RWPE1 (cell line): ENCODE measurements at regions not wholly inside any gene's neighbourhood (a gene's known extent, or its start where the extent isn't known, plus 50 kb on each side); places are given as distances from the start of the nearest gene placed in this dataset.
"Not testable (repeated sequence)": the region's sequence is repeated elsewhere in the genome, so short reads cannot be mapped to it uniquely, and the experiment has no call there.

Experiments
- CTCF ChIA-PET: fragments of 350-600 bp; sonication (Branson Sonifier 250); formaldehyde crosslinking; extraction: SDS; loops from one replicate; lab custom pipeline; 2021; lab: Yijun Ruan, JAX
- POLR2A ChIA-PET: fragments of 400-600 bp; formaldehyde crosslinking; extraction: SDS; loops from one replicate; lab custom pipeline; 2020; ENCODE audit warnings: antibody characterized with exemption; ENCODE audit not compliant: low non-redundant PET; lab: Yijun Ruan, JAX
- DNase-seq: peaks from one replicate; pipeline ENCODE4 v3.0.0; 2012; ENCODE audit warnings: low spot score
- H3K27ac ChIP-seq: fragments of 450-650 bp; 2 replicates; pipeline ENCODE4 v1.5.1; 2017
- TF ChIP-seq, protein P1 (sequence below): fragments of 450-650 bp; conservative IDR thresholded peaks from 2 replicates; pipeline ENCODE4 v1.5.1; 2017; ENCODE audit warnings: low read depth, mild to moderate bottlenecking

GRCh38 chr6:84330325-84330724, 102.9 kb upstream of the CEP162 start:
- TF ChIP-seq, protein P1, sequence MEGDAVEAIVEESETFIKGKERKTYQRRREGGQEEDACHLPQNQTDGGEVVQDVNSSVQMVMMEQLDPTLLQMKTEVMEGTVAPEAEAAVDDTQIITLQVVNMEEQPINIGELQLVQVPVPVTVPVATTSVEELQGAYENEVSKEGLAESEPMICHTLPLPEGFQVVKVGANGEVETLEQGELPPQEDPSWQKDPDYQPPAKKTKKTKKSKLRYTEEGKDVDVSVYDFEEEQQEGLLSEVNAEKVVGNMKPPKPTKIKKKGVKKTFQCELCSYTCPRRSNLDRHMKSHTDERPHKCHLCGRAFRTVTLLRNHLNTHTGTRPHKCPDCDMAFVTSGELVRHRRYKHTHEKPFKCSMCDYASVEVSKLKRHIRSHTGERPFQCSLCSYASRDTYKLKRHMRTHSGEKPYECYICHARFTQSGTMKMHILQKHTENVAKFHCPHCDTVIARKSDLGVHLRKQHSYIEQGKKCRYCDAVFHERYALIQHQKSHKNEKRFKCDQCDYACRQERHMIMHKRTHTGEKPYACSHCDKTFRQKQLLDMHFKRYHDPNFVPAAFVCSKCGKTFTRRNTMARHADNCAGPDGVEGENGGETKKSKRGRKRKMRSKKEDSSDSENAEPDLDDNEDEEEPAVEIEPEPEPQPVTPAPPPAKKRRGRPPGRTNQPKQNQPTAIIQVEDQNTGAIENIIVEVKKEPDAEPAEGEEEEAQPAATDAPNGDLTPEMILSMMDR = no peak
- H3K27ac ChIP-seq = no peak overlapping the region
- ChIA-PET POLR2A (no interaction called here), CTCF (no interaction called here)
- DNase-seq = no peak

DNA sequence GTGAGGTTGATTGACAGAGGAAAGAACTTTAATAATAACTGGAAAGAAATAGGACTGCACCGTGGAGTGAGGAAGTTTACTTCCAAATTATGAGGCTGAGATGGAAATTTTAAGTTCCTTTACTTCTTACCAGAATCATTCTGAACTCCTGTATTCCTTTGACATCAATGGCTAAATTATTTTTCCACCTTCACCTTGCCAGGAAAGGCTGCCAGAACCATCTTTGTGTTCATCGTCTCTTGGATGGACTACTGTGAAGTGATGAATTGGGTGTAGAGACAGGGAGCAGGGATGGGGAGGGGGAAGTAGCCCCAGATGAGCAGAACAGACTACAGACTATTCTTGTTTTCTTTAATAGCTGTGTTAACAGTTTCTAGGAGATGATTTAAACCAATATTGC, 102.1 kb upstream of the CEP162 start:
- H3K27ac ChIP-seq = no peak overlapping the region
- TF ChIP-seq, protein P1 = no peak
- POLR2A ChIA-PET = no interaction called here
- CTCF ChIA-PET = no interaction called here
- DNase-seq = no peak

DNA sequence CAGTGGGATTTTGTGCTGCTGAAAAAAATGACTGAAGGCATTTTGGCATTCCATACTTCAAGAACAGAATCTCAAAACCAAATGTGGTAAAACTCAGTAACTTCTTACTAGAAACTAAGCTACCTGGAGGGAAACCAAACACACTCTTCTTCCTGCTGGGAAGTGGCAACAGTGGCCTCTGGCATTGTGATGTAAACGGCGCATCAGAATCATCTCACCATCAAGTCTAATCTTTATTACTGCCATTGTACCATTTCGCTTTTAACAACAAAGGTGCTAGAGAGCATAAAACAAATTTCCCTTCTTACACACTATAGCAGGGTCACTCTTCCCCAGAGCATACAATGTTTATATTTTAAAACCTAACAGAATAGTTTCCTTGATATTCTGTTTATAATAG, 101.6 kb upstream of the CEP162 start:
- no peak for DNase-seq
- ChIA-PET CTCF (no interaction called here), POLR2A (no interaction called here)
- TF ChIP-seq, protein P1 = no peak
- no peak overlapping the region for H3K27ac ChIP-seq

DNA sequence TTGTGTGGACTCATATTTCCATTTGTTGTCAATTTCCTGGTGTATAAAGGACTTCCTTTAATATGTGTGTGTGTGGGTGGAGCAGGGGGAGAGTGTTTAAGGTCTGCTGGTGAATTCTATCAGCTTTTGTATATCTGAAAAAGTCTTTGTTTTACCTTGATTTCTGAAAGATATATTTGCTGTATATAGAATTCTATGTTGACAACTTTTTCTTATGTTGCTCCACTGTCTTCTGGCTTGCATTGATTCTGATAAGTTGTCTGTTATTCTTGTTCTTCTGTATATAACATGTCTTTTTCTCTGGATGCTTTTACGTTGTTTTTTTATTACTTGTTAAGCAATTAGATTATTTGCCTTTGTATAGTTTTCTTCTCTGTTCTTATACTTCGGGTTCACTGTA, 90.0 kb upstream of the CEP162 start:
- TF ChIP-seq, protein P1 = no peak
- H3K27ac ChIP-seq = no peak overlapping the region
- CTCF ChIA-PET = no interaction called here
- DNase-seq = no peak
- POLR2A ChIA-PET = no interaction called here

DNA sequence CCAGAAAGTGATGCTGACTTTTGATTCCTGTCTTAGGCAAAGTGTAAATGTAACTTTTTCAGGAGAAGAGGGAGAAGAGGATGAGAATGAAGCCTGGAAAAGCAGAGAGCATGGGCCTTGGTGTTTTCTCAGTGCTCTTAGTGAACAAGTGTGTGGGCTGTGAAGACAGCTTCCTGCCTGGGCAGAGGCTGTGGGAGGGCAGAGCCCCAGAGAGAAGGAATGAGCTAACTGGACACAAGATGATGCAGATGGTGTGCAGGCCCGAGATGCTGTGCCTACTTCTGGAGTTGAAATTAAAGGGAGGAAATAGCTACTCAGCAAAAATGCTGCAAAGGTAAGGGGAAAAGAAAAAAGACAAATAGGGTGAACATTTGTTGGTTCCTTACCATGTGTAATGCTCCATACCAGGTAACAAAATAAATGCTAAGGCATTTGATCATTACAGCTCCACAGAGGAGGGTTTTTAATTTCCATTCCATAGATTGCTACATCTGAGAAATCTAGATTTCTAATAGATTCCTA, 87.0 kb upstream of the CEP162 start:
- TF ChIP-seq, protein P1 = no peak
- CTCF ChIA-PET = interaction anchor here (0.6 kb wide), 1 partner anchor 8 kb away, joined by 4 read pairs; no protein-coding TSS in a partner anchor
- no peak overlapping the region for H3K27ac ChIP-seq
- DNase-seq = no peak
- POLR2A ChIA-PET = no interaction called here

DNA sequence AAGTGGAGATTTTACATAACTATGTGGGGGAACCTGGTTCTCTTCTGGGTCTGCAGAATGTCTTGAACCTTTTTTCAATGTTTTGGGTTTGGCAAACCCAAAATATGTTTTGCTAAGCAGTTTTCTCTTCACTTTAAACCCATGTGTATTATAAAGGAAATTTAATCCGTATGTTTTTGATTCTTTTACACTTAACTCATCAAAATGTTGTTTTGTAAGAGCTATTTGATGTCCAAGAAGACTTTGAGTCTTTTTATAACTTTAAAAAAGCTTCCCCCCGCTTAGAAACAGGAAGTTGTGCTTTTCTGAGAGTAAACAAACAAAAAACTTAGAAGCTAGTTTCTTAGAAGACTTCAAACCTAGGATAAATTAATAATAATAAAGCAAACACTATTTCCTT, 81.9 kb upstream of the CEP162 start:
- POLR2A ChIA-PET = no interaction called here
- no peak for DNase-seq
- TF ChIP-seq, protein P1 = no peak
- no peak overlapping the region for H3K27ac ChIP-seq
- CTCF ChIA-PET = no interaction called here

DNA sequence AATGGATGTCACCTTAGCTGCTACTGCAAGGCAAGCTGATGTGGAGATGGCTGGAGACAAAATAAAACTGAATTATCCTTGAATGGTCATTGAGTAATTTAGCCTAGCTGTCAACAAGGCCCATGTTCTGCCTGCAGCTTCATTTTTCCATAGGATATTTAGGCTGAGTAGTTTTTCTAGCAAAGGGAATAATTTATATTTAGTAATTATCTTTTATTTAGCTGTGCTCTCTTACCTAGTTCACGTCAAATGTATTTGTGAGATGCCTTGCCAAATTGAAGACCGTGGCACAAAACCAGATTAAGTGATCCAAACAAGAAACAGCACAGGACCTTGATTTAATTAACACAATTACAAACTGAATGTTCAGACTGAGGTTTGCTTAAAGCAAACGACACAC, 77.4 kb upstream of the CEP162 start:
- ChIA-PET POLR2A (no interaction called here), CTCF (no interaction called here)
- TF ChIP-seq, protein P1 = no peak
- no peak for DNase-seq
- no peak overlapping the region for H3K27ac ChIP-seq

DNA sequence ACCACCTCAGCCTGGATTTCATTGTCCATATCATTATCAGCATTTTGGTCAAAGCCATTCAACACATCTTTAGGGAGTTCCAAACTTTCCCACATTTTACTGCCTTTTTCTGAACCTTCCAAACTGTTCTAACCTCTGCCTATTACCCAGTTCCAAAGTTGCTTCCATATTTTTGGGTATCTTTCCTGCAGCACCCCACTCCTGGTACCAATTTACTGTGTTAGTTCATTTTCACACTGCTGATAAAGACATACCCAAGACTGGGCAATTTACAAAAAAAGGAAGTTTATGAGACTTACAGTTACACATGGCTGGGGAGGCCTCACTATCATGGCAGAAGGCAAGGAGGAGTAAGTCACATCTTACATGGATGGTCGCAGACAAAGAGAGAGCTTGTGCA, 63.6 kb upstream of the CEP162 start:
- DNase-seq, CTCF ChIA-PET, H3K27ac ChIP-seq, POLR2A ChIA-PET: not testable (repeated sequence)
